ENCODE measurements at regions not wholly inside any gene's neighbourhood (a gene's known extent, or its start where the extent isn't known, plus 50 kb on each side); places are given as distances from the start of the nearest gene placed in this dataset.

DNA sequence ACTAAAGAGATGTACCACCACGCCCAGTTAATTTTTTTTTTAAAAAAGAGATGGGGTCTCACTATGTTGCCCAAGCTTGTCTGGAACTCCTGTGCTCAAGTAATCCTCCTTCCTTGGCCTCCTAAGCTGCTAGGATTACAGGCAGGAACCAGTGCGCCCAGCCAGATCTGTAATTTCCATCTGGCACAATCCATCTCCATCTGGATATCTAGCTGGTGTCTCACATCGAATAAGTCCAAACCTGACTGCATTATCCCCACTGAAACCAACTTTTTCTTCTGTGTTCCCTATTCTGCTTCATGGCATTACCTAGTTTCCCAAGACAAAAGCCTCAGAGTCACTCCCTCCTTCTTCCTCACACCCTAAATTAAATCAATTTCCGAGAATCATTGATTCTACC, 125.8 kb upstream of the TEX13C start:
- TF ChIP-seq, protein P1, sequence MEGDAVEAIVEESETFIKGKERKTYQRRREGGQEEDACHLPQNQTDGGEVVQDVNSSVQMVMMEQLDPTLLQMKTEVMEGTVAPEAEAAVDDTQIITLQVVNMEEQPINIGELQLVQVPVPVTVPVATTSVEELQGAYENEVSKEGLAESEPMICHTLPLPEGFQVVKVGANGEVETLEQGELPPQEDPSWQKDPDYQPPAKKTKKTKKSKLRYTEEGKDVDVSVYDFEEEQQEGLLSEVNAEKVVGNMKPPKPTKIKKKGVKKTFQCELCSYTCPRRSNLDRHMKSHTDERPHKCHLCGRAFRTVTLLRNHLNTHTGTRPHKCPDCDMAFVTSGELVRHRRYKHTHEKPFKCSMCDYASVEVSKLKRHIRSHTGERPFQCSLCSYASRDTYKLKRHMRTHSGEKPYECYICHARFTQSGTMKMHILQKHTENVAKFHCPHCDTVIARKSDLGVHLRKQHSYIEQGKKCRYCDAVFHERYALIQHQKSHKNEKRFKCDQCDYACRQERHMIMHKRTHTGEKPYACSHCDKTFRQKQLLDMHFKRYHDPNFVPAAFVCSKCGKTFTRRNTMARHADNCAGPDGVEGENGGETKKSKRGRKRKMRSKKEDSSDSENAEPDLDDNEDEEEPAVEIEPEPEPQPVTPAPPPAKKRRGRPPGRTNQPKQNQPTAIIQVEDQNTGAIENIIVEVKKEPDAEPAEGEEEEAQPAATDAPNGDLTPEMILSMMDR (IDR thresholded peaks at IDR 0.05): no peak
- no peak for TF ChIP-seq POLR2A (IDR thresholded peaks at IDR 0.05)
